ENCODE measurements at regions not wholly inside any gene's neighbourhood (a gene's known extent, or its start where the extent isn't known, plus 50 kb on each side); places are given as distances from the start of the nearest gene placed in this dataset.

DNA sequence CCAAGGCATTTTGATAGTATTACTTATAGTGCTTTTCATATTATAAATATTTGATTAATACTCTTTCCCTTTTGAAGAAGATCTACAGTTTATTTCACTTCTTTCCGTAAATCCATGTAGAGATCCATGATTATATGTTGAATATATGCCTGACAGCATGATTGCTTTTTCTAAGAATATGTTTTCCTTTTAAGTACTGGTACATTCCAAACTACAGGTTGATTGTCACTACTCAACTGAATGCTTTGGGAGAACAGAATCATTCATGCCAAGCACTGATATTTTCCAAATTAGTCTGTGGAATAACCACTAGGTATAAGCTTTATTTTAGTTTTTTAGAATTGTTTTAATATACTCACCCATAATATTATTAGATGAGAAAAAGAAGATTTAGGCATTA is 330.2 kb downstream of the BCKDHB start:
- TF ChIP-seq ZNF274 (IDR thresholded peaks at IDR 0.05; ENCODE audit: low read depth, low read length): no peak
- TF ChIP-seq SUZ12 (IDR thresholded peaks at IDR 0.05; ENCODE audit: extremely low read depth, insufficient read depth, insufficient read length): no peak
- TF ChIP-seq YY1 (IDR thresholded peaks at IDR 0.05; ENCODE audit: insufficient read depth, insufficient read length): no peak

All from NT2/D1 (cell line).